ENCODE measurements at regions not wholly inside any gene's neighbourhood (a gene's known extent, or its start where the extent isn't known, plus 50 kb on each side); places are given as distances from the start of the nearest gene placed in this dataset.

- Histone ChIP-seq H3K4me3 (no peak overlapping the region), H3K4me1 (replicated peaks) (no peaks in the 10 kb centered on the region), H3K27me3 (replicated peaks; ENCODE audit: insufficient read depth) (no peaks in the 10 kb centered on the region), H3K27ac (no peak overlapping the region), H3K36me3 (no peaks in the 10 kb centered on the region), H3K9me3 (no peaks in the 10 kb centered on the region)
- no peak for DNase-seq (ENCODE audit: low spot score)
- TF ChIP-seq POLR2AphosphoS5 (IDR thresholded peaks at IDR 0.05), result no peak
- TF ChIP-seq CTCF (IDR thresholded peaks at IDR 0.05), result no peak
- no peak for TF ChIP-seq POLR2A (IDR thresholded peaks at IDR 0.05)
- intact Hi-C loops (cut with DNase I), result no loop called here
- 29% methylated on average over 4 of the region's 4 CpGs for WGBS
Measured at GRCh38 chr15:91407269-91407889, 307.3 kb downstream of the SV2B start.

GRCh38 chr15:91408476-91409076, 308.5 kb downstream of the SV2B start:
- 29% methylated on average over 9 of the region's 9 CpGs for WGBS

GRCh38 chr15:91409387-91409786, 309.3 kb downstream of the SV2B start:
- Histone ChIP-seq H3K4me3 (no peak overlapping the region), H3K9me3 (no peaks in the 10 kb centered on the region), H3K4me1 (replicated peaks) (no peaks in the 10 kb centered on the region), H3K36me3 (no peaks in the 10 kb centered on the region), H3K27ac (no peak overlapping the region), H3K27me3 (replicated peaks; ENCODE audit: insufficient read depth) (no peaks in the 10 kb centered on the region)
- no peak for DNase-seq (ENCODE audit: low spot score)
- intact Hi-C loops (cut with DNase I), result no loop called here
- 73% methylated on average over 1 of the region's 1 CpG for WGBS
- no peak for TF ChIP-seq POLR2AphosphoS5 (IDR thresholded peaks at IDR 0.05)
- no peak for TF ChIP-seq POLR2A (IDR thresholded peaks at IDR 0.05)

More at GRCh38 chr15:91408476-91409076, 308.5 kb downstream of the SV2B start:
- Histone ChIP-seq H3K27ac (no peak overlapping the region), H3K4me1 (replicated peaks) (no peaks in the 10 kb centered on the region), H3K4me3 (no peak overlapping the region), H3K9me3 (no peaks in the 10 kb centered on the region), H3K27me3 (replicated peaks; ENCODE audit: insufficient read depth) (no peaks in the 10 kb centered on the region), H3K36me3 (no peaks in the 10 kb centered on the region)
- no peak for DNase-seq (ENCODE audit: low spot score)
- intact Hi-C loops (cut with DNase I), result no loop called here
- TF ChIP-seq CTCF (IDR thresholded peaks at IDR 0.05) (no peak), POLR2A (IDR thresholded peaks at IDR 0.05) (no peak), POLR2AphosphoS5 (IDR thresholded peaks at IDR 0.05) (no peak)

- no peaks in the 10 kb centered on the region for H3K9me3 ChIP-seq
- TF ChIP-seq POLR2A (IDR thresholded peaks at IDR 0.05), result no peak
- TF ChIP-seq POLR2AphosphoS5 (IDR thresholded peaks at IDR 0.05), result no peak
- no peak for TF ChIP-seq CTCF (IDR thresholded peaks at IDR 0.05)
- no peaks in the 10 kb centered on the region for H3K27me3 ChIP-seq (replicated peaks; ENCODE audit: insufficient read depth)
- H3K4me1 ChIP-seq (replicated peaks), result no peaks in the 10 kb centered on the region
- DNase-seq (ENCODE audit: low spot score), result no peak
- intact Hi-C loops (cut with DNase I), result no loop called here
- no peaks in the 10 kb centered on the region for H3K36me3 ChIP-seq
- no peak overlapping the region for H3K27ac ChIP-seq
- H3K4me3 ChIP-seq, result no peak overlapping the region
Measured at GRCh38 chr15:91411586-91411985, 311.5 kb downstream of the SV2B start.

GRCh38 chr15:91412138-91412928, 312.3 kb downstream of the SV2B start:
- 32% methylated on average over 5 of the region's 5 CpGs for WGBS
- TF ChIP-seq POLR2AphosphoS5 (IDR thresholded peaks at IDR 0.05), result no peak
- no peak for TF ChIP-seq CTCF (IDR thresholded peaks at IDR 0.05)
- no peak for TF ChIP-seq POLR2A (IDR thresholded peaks at IDR 0.05)
- H3K36me3 ChIP-seq, result no peaks in the 10 kb centered on the region
- no peaks in the 10 kb centered on the region for H3K27me3 ChIP-seq (replicated peaks; ENCODE audit: insufficient read depth)
- no peaks in the 10 kb centered on the region for H3K4me1 ChIP-seq (replicated peaks)
- no peak overlapping the region for H3K27ac ChIP-seq
- intact Hi-C loops (cut with DNase I), result no loop called here
- H3K9me3 ChIP-seq, result no peaks in the 10 kb centered on the region
- no peak overlapping the region for H3K4me3 ChIP-seq
- no peak for DNase-seq (ENCODE audit: low spot score)
